ENCODE measurements at regions not wholly inside any gene's neighbourhood (a gene's known extent, or its start where the extent isn't known, plus 50 kb on each side); places are given as distances from the start of the nearest gene placed in this dataset.

- Histone ChIP-seq H3K9ac (replicated peaks in 1 of 4; ENCODE audit: extremely low read depth in 1 of 4, low read depth in 3 of 4, low read length in 3 of 4) (no peak overlapping the region), H2BK5ac (ENCODE audit: low read depth, low read length) (peak overlapping the region; percentile 2; the same call in 1 of the 2 replicates), H3K27me3 (replicated peaks in 1 of 4; ENCODE audit: control insufficient read depth in 3 of 4, extremely low read depth in 1 of 4, insufficient read depth in 3 of 4, low read length in 3 of 4) (peaks cover 23 to 46% (median 39%) of the 10 kb centered on the region in 4 experiments), H3K23me2 (ENCODE audit: low read depth, low read length) (peaks cover 14% of the 10 kb centered on the region; the same call in 1 of the 2 replicates), H3K4me3 (ENCODE audit: extremely low read depth in 1 of 4, insufficient read depth in 2 of 4, low read depth in 3 of 4, low read length in 4 of 4) (peak overlapping the region; percentile 30 to 77 (median 48); a peak in 7 of 8 replicates), H3K4me2 (ENCODE audit: insufficient read depth in 1 of 2, low read depth in 2 of 2, low read length in 2 of 2) (peak overlapping the region; percentile 51 to 92), H2BK12ac (ENCODE audit: low read depth, low read length) (peak overlapping the region; percentile 11; the same call in 1 of the 2 replicates), H3K4ac (replicated peaks; ENCODE audit: insufficient read length, low read depth, low read length) (no peak overlapping the region), H4K20me1 (replicated peaks in 1 of 2; ENCODE audit: control insufficient read depth in 1 of 2, insufficient read depth in 2 of 2, low read length in 2 of 2) (no peaks in the 10 kb centered on the region), H4K8ac (ENCODE audit: extremely low read depth, insufficient read depth, low read length) (no peak overlapping the region), H4K5ac (ENCODE audit: insufficient read length, low read depth, low read length) (no peak overlapping the region), H2BK15ac (ENCODE audit: low read length) (no peak overlapping the region), H3K23ac (ENCODE audit: insufficient read length) (no peak overlapping the region), H3K14ac (ENCODE audit: insufficient read length) (no peak overlapping the region), H2BK120ac (replicated peaks; ENCODE audit: low read depth, low read length) (no peak overlapping the region), H2AFZ (ENCODE audit: low read length) (no peak overlapping the region; the same call in 1 of the 2 replicates), H3K36me3 (ENCODE audit: control insufficient read depth in 2 of 4, insufficient read depth in 4 of 4, low read length in 3 of 4) (no peaks in the 10 kb centered on the region), H3K79me1 (ENCODE audit: low read depth, low read length) (no peaks in the 10 kb centered on the region), H3K9me3 (ENCODE audit: insufficient read depth in 2 of 2, low read depth in 1 of 2, low read length in 1 of 2) (no peaks in the 10 kb centered on the region), H3K56ac (replicated peaks; ENCODE audit: insufficient read length, low read depth, low read length) (no peak overlapping the region), H2AK5ac (ENCODE audit: low read depth, low read length) (no peak overlapping the region), H4K91ac (replicated peaks; ENCODE audit: insufficient read length, low read length) (peak overlapping the region; percentile 57), H3K27ac (ENCODE audit: low read depth, low read length) (no peak overlapping the region), H3K79me2 (ENCODE audit: control insufficient read depth in 1 of 2, insufficient read depth in 2 of 2, low read length in 2 of 2) (no peaks in the 10 kb centered on the region), H3K18ac (ENCODE audit: extremely low read depth, low read length) (peak overlapping the region; percentile 34; the same call in 1 of the 2 replicates), H2BK20ac (ENCODE audit: low read length) (0 out of 2 replicates have a peak overlapping the region, but pooled peaks have one; percentile 24), H3K4me1 (replicated peaks in 1 of 4; ENCODE audit: control insufficient read depth in 3 of 4, insufficient read depth in 4 of 4, low read length in 3 of 4) (peaks cover 0 to 12% (median 10%) of the 10 kb centered on the region in 4 experiments; a peak in 6 of 7 replicates)
- ChIA-PET CTCF (ENCODE audit: partially characterized antibody) (interaction anchor here (0.6 to 3.0 kb wide), 10 partner anchors 11 to 251 kb away, joined by 3 to 17 read pairs (median 3); partner anchors contain the start of gene LINGO1), POLR2A (ENCODE audit: partially characterized antibody) (interaction anchor here (1.1 to 2.5 kb wide), 4 partner anchors 9 to 185 kb away, joined by 3 to 8 read pairs (median 4); partner anchors contain the start of gene LINGO1)
- FAIRE-seq: no peak
- WGBS, 2 experiments (ENCODE audit: extremely low coverage in 1 of 2, insufficient coverage in 1 of 2, insufficient read length in 1 of 2, insufficient replicate concordance in 2 of 2, low coverage in 1 of 2, low lambda C conversion rate in 2 of 2, missing lambda C conversion rate in 1 of 2): 19% methylated on average over 34 of the region's 50 CpGs; no CpG with 5 or more reads in 1 of the 2 experiments
- 0 out of 2 replicates have a peak, but pooled peaks have one; percentile 24 for TF ChIP-seq SUZ12 (IDR thresholded peaks at IDR 0.05; ENCODE audit: low read length)
- no peak for TF ChIP-seq E2F6 (IDR thresholded peaks at IDR 0.05)
- no peak for TF ChIP-seq CEBPB (IDR thresholded peaks at IDR 0.05; ENCODE audit: low read depth, low read length)
- TF ChIP-seq MAFK (IDR thresholded peaks at IDR 0.05; ENCODE audit: low read depth, low read length): no peak
- peak in 1 of 2 experiments; percentile 68 for DNase-seq (ENCODE audit: low read depth in 1 of 2, low spot score in 2 of 2)
These were observed 185.9 kb upstream of the LINGO1 start for GRCh38 chr15:77818484-77819047.

Measured in H1 (cell line).